Fibroblast of mammary gland (primary cell): ENCODE measurements at regions not wholly inside any gene's neighbourhood (a gene's known extent, or its start where the extent isn't known, plus 50 kb on each side); places are given as distances from the start of the nearest gene placed in this dataset.

ENCODE experiments used
- DNase-seq: peaks from one replicate; pipeline ENCODE4 v3.0.0-alpha.2; 2010; ENCODE audit warnings: low read depth
- H3K4me3 ChIP-seq: 2 replicates; pipeline ENCODE4 v1.5.1; 2011; ENCODE audit warnings: low read depth, mild to moderate bottlenecking, low read length, moderate library complexity; ENCODE audit not compliant: control insufficient read depth
- CTCF ChIP-seq: conservative IDR thresholded peaks from 2 replicates; pipeline ENCODE4 v1.5.1; 2011; ENCODE audit warnings: low read depth, low read length, inconsistent platforms; ENCODE audit not compliant: control insufficient read depth, insufficient read depth

GRCh38 chr7:17036584-17036983 is 154.8 kb upstream of the AGR3 start:
- DNase-seq: no peak
- H3K4me3 ChIP-seq: no peak overlapping the region
- no peak for TF ChIP-seq CTCF

- DNase-seq: no peak
- no peak for TF ChIP-seq CTCF
- H3K4me3 ChIP-seq: no peak overlapping the region
These were observed 155.6 kb upstream of the AGR3 start for GRCh38 chr7:17037356-17037755.

- no peak for TF ChIP-seq CTCF
- no peak for DNase-seq
- no peak overlapping the region for H3K4me3 ChIP-seq
These were observed 156.5 kb upstream of the AGR3 start for GRCh38 chr7:17038160-17038782.

DNA sequence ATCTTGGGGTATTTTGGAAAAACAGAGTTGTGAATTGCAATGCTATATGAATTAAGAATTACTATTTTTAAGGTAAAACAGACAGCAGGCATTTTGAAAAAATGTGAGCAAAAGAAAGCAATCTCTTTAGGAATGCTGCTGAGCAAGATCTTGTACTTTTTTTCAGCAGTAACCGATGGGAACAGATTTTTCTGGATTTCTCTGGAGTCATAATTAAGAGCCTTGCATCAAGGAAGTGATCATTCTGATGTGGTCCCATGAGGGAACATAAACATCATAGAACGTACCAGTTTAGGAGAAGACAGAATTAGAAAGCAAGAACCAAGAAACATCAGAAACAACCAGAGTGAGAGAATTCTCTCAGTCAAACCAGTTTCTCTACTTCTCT is 157.0 kb upstream of the AGR3 start:
- no peak overlapping the region for H3K4me3 ChIP-seq
- no peak for DNase-seq
- TF ChIP-seq CTCF: no peak

GRCh38 chr7:17039372-17039771 is 157.6 kb upstream of the AGR3 start:
- no peak overlapping the region for H3K4me3 ChIP-seq
- no peak for DNase-seq
- TF ChIP-seq CTCF: no peak

DNA sequence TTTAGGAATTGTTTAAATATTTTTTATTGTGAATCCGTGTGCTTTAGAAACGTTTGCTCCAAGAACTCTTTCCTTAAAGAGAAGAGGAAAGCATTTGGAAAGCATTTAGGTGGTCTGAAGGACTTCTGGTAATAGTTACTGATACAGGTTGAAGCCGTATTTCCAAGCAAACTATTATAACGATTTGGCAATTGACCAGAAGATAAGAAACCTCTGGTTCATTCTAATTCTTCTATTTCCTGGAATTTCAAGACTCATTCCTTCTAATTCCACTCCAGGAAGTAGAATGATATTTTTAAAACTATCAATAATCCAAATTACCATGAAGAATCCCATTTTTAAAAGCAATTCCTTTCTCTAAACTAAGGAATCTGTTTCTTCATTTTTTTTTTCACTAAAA is 158.9 kb upstream of the AGR3 start:
- no peak for DNase-seq
- TF ChIP-seq CTCF: no peak
- no peak overlapping the region for H3K4me3 ChIP-seq

DNA sequence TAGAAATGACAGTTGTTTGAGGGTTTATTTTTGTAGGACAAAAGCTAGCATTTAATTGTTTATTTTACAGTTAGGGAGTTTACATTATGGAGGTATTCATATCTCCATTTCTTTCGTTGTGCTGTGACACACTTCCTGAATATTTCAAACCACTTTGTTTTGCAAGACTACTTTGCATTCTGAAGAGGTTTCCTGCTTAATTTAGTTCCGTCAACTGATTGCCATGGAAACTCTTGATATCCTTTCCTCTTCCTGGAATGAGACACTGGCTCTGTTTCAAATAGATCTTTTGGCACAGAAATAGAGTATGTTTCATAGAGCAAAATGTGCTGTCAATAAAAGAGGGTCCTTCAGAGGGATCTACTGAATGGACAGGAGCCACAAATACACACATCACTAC is 159.5 kb upstream of the AGR3 start:
- H3K4me3 ChIP-seq: no peak overlapping the region
- no peak for TF ChIP-seq CTCF
- peak; percentile 88 for DNase-seq
